B cell (primary cell): ENCODE measurements at regions not wholly inside any gene's neighbourhood (a gene's known extent, or its start where the extent isn't known, plus 50 kb on each side); places are given as distances from the start of the nearest gene placed in this dataset.

Experiments used
- EZH2 ChIP-seq: IDR thresholded peaks from 2 replicates; pipeline ENCODE4 v1.6.1; 2012; ENCODE audit warnings: borderline replicate concordance, low read depth, mild to moderate bottlenecking, moderate library complexity, low read length; ENCODE audit not compliant: insufficient read depth, poor library complexity, severe bottlenecking
- TF ChIP-seq, protein P1 (sequence below): fragments of 200-600 bp; IDR thresholded peaks from one replicate; pipeline ENCODE4 v1.8.0; 2022; ENCODE audit warnings: antibody characterized with exemption, mild to moderate bottlenecking

DNA sequence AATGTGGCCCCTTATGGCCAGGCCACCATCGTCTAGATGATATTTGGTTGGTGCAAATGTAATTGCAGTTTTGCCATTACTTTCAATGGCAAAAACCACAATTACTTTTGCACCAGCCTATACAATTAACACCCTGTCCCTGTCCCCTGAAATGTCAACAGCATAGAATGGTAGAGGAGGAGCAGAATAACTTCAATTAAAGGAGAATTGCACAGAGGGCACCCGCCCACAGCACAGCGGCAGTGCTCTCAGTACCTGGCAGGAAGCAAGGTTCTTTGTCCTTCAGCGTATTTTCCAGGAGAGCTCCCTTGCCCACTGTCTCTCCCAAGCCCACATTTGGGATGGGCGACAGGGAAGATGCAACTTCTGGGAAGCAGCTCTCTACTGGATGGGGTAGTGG lies 115.3 kb downstream of the TRIM29 start:
- TF ChIP-seq, protein P1, sequence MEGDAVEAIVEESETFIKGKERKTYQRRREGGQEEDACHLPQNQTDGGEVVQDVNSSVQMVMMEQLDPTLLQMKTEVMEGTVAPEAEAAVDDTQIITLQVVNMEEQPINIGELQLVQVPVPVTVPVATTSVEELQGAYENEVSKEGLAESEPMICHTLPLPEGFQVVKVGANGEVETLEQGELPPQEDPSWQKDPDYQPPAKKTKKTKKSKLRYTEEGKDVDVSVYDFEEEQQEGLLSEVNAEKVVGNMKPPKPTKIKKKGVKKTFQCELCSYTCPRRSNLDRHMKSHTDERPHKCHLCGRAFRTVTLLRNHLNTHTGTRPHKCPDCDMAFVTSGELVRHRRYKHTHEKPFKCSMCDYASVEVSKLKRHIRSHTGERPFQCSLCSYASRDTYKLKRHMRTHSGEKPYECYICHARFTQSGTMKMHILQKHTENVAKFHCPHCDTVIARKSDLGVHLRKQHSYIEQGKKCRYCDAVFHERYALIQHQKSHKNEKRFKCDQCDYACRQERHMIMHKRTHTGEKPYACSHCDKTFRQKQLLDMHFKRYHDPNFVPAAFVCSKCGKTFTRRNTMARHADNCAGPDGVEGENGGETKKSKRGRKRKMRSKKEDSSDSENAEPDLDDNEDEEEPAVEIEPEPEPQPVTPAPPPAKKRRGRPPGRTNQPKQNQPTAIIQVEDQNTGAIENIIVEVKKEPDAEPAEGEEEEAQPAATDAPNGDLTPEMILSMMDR = no peak
- no peak for TF ChIP-seq EZH2
